Activated naive CD8-positive, alpha-beta T cell treated with anti-CD3 and anti-CD28 coated beads, Interleukin-2, amount 50 U/mL, for 24 hours (primary cell): ENCODE measurements at regions not wholly inside any gene's neighbourhood (a gene's known extent, or its start where the extent isn't known, plus 50 kb on each side); places are given as distances from the start of the nearest gene placed in this dataset.

Experiments
- ATAC-seq: fragments of 150-1000 bp; cut with Tn5 transposase; one replicate; pipeline ENCODE4 v1.10.0; 2021
- DNase-seq: peaks from one replicate; pipeline ENCODE4 v3.0.0; 2021
- H3K27ac Mint-ChIP-seq: one replicate; pipeline ENCODE4 v1.8.0; 2021; ENCODE audit warnings: mild to moderate bottlenecking, mixed read lengths
- H3K27me3 Mint-ChIP-seq: one replicate; pipeline ENCODE4 v1.8.0; 2021; ENCODE audit warnings: mixed read lengths
- H3K36me3 Mint-ChIP-seq: one replicate; pipeline ENCODE4 v1.8.0; 2021; ENCODE audit warnings: low read depth, mixed read lengths
- H3K4me1 Mint-ChIP-seq: one replicate; pipeline ENCODE4 v1.8.0; 2021; ENCODE audit warnings: mixed read lengths
- H3K4me3 Mint-ChIP-seq: one replicate; pipeline ENCODE4 v1.8.0; 2021; ENCODE audit warnings: mild to moderate bottlenecking, moderate library complexity, mixed read lengths
- H3K9me3 Mint-ChIP-seq: one replicate; pipeline ENCODE4 v1.8.0; 2021; ENCODE audit warnings: mixed read lengths

DNA sequence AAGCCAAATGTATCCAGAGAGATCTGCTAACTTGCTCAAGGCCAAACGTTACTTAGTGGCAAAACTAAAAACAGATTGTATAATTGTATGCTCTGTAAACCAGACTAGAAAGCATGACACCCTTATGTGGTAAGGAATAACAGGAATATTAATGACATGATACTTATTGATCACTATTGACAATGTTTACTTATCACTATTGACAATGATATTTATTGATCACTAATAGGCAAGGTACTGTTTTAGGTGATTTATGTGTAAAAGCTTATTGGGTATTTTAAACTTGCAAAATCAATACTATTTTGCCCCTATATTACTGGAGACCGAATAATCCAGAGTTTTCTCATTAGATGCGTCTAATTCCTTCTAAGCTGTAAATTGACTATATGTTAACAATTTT, 985.1 kb downstream of the CDH11 start:
- H3K4me1 Mint-ChIP-seq: no peaks in the 10 kb centered on the region
- peaks cover 18% of the 10 kb centered on the region for H3K9me3 Mint-ChIP-seq
- no peak for ATAC-seq
- no peak overlapping the region for H3K27ac Mint-ChIP-seq
- H3K36me3 Mint-ChIP-seq: no peaks in the 10 kb centered on the region
- H3K4me3 Mint-ChIP-seq: no peak overlapping the region
- no peaks in the 10 kb centered on the region for H3K27me3 Mint-ChIP-seq
- DNase-seq: no peak

DNA sequence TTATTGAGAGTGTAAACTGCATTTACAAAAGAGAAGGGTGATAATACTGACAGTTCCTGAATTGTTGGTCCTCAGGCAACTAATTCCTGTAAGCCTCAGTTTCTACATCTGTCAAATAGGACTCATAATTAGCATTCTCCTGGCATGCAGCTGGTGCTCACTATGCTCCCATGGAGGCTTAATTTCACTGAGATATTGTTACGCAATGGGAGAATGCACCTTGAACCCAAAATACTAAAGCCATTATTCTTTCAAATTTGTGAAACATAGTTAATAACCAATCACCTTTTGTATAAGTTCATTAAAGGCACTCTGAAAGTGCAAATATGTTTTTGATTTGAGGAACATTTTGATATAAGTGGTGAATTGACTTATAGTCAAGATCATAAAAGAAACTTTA, 985.5 kb downstream of the CDH11 start:
- Mint-ChIP-seq H3K27ac (no peak overlapping the region), H3K4me3 (no peak overlapping the region), H3K27me3 (no peaks in the 10 kb centered on the region), H3K9me3 (peaks cover 18% of the 10 kb centered on the region), H3K36me3 (no peaks in the 10 kb centered on the region), H3K4me1 (no peaks in the 10 kb centered on the region)
- DNase-seq (no peak), ATAC-seq (no peak)

DNA sequence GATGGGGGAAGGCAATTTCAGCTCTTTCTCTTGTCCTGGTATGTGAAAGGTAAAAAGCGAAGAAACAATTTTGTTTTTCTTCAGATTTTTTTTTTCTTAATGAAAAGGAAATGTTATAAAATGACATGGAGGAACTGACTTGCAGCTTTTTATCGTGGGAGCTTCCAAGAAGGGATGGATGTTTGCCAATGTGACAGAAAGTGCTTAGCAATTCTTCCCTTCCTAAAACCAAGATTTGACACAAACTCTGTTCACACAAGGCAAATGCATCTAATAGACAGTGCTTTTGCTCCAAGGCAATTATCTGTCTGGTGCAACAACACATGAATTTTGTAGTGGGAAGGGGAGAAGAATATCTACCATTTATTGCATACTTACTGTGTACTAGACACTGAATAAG, 988.5 kb downstream of the CDH11 start:
- Mint-ChIP-seq H3K27ac (no peak overlapping the region), H3K4me3 (no peak overlapping the region), H3K9me3 (peaks cover 18% of the 10 kb centered on the region), H3K4me1 (no peaks in the 10 kb centered on the region), H3K36me3 (no peaks in the 10 kb centered on the region), H3K27me3 (no peaks in the 10 kb centered on the region)
- DNase-seq (no peak), ATAC-seq (no peak)

DNA sequence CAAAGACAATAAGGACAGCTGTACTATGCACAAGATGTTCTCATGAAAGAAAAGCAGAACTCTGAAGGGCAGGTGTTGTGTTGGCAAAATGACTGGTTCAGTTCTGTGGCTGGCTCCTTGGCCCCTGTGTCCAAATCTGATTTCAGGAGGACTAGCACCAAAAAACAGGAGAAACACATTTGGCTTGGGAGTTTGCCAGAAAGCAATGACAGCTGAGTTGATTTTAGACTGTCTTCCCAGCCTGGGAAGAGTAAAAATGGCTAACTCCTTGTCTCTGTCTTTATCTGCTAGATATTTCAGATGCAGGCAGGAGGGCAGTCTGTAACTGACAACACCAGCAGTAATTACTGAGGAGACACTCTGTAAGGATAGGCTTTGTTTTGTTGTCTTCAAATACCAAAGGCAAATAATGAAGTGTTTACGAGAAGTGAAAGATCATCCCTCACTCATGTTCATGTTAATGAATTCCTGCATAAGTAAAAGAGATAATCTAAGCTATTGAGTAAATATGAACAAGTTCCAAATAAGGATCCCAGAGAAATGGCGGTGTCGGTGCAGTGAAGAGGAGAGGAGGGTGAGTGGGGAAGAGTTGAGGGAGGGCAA, 989.0 kb downstream of the CDH11 start:
- Mint-ChIP-seq H3K27me3 (no peaks in the 10 kb centered on the region), H3K4me3 (no peak overlapping the region), H3K4me1 (no peaks in the 10 kb centered on the region), H3K36me3 (no peaks in the 10 kb centered on the region), H3K27ac (no peak overlapping the region), H3K9me3 (peaks cover 18% of the 10 kb centered on the region)
- ATAC-seq: no peak
- DNase-seq: no peak

DNA sequence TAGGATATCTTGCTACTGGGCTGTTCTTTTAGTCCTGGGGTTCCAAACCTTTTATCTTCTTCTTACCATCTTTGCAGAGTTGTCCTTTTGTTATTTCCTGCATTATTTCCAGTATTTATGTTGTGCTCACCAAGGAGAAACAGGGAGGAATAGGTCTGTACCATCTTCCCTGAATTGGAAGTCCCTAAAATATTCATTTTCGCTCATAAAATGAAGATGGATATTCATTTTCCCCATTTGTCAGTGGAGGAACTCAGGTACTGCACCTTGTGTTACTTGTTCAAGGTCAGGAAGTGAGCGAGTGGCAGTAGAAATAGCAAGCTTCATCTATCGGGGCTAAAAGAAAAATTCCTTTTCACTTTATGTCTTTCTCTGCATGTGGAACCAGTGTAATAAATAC, 989.7 kb downstream of the CDH11 start:
- H3K27ac Mint-ChIP-seq: no peak overlapping the region
- H3K36me3 Mint-ChIP-seq: no peaks in the 10 kb centered on the region
- DNase-seq (no peak), ATAC-seq (no peak)
- H3K4me3 Mint-ChIP-seq: no peak overlapping the region
- peaks cover 18% of the 10 kb centered on the region for H3K9me3 Mint-ChIP-seq
- H3K27me3 Mint-ChIP-seq: no peaks in the 10 kb centered on the region
- H3K4me1 Mint-ChIP-seq: no peaks in the 10 kb centered on the region

DNA sequence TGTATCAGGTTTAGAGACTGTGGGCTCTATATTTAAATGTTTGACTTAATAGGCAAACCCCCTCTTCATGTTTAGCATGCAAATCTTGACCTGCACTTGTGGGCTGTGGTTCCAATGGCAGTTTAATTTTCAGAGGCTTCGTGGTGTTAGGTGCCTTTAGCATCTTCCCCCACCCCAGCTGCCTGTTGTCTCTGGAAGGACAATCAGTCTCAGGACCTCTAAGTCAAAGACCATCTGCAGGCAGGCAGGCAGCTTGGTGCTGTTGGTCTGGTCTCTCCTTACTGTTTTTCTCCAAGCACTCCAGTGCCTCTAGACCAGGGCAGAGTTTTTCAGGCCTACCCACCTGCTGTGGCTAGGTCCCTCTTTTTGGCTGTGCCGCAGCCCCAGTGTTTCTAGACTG, 990.4 kb downstream of the CDH11 start:
- H3K27ac Mint-ChIP-seq: no peak overlapping the region
- H3K36me3 Mint-ChIP-seq: no peaks in the 10 kb centered on the region
- ATAC-seq: no peak
- H3K4me3 Mint-ChIP-seq: no peak overlapping the region
- no peak for DNase-seq
- H3K4me1 Mint-ChIP-seq: no peaks in the 10 kb centered on the region
- peaks cover 18% of the 10 kb centered on the region for H3K9me3 Mint-ChIP-seq
- H3K27me3 Mint-ChIP-seq: no peaks in the 10 kb centered on the region

DNA sequence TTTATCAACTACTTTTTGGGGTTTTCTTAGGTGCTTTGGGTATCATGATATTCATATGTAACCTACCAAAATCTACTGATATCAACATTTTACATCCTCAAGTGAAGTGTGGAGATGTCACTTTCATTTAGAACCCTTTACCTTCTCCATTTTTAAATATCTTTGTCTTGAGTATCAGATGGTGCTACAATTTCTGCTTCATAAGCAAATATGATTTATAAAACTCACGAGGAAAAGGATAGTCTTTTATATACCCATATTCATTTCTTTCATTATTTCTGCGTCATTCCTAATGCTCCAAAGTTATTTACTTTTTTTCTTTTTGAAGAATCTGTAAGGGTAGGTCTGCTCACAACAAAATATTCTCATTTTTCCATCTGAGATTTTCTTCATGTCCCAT, 991.7 kb downstream of the CDH11 start:
- Mint-ChIP-seq H3K9me3 (peaks cover 14% of the 10 kb centered on the region), H3K27me3 (no peaks in the 10 kb centered on the region), H3K27ac (no peak overlapping the region), H3K36me3 (no peaks in the 10 kb centered on the region), H3K4me3 (no peak overlapping the region), H3K4me1 (no peaks in the 10 kb centered on the region)
- no peak for ATAC-seq
- no peak for DNase-seq

DNA sequence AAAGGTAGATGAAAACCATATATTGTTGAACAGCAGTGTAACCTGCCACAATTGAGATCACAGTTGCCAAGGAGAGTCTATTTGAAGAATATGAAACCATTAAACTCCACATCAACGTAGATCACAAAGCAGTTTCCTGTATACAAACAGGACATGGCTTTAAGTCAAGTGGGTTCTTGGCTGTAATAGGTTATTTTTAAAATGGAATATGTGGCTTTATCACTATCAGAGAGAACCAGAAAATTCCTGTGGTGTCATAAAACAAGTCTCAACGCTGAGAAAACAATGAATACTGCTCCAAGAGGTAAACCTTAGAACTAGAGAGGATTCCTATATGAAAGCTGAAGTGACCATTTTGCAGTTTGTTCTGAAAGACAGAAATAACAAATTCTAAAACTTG, 999.7 kb downstream of the CDH11 start:
- no peak for ATAC-seq
- H3K27ac Mint-ChIP-seq: no peak overlapping the region
- no peaks in the 10 kb centered on the region for H3K36me3 Mint-ChIP-seq
- no peaks in the 10 kb centered on the region for H3K27me3 Mint-ChIP-seq
- H3K4me3 Mint-ChIP-seq: no peak overlapping the region
- peaks cover 3% of the 10 kb centered on the region for H3K9me3 Mint-ChIP-seq
- H3K4me1 Mint-ChIP-seq: no peaks in the 10 kb centered on the region
- no peak for DNase-seq

DNA sequence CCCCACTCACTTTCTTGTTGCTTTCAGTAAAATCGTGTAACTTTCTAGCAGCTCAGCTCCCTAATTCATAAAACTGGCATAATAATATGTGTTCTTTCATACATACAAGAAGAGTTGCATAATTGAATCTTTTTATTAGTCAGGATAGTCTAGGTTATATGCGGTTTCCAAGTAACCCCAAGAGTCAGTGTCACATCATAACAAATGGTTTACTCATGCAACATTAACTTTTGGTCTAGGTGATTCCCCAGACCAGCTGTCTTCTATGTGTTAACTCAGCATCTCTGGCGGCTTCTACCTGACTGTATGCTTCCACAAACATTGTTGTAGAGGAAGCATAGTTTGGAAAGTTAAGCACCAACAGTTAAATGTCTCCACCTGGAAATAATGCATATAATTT, 1000.4 kb downstream of the CDH11 start:
- no peak for DNase-seq
- no peak overlapping the region for H3K27ac Mint-ChIP-seq
- no peak overlapping the region for H3K4me3 Mint-ChIP-seq
- no peaks in the 10 kb centered on the region for H3K4me1 Mint-ChIP-seq
- no peak for ATAC-seq
- no peaks in the 10 kb centered on the region for H3K27me3 Mint-ChIP-seq
- H3K9me3 Mint-ChIP-seq: peaks cover 3% of the 10 kb centered on the region
- no peaks in the 10 kb centered on the region for H3K36me3 Mint-ChIP-seq

DNA sequence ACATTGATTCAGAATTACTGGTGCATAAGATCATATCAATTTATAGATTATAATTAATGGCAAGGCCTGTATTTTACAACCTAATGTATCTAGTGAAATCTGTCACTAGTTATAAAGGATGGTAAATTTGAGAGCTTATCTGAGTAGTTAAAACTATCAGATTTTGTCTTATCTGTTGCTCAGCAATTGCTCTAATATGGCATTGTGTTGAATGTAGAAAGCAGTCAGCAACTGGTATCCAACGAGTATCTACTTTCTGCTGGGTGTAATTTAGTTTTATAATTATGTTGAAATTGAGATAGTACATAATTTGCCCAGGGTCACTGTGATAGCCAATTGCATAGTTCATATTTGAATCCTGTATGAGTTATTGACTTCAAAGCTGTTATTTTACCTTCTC, 1005.7 kb downstream of the CDH11 start:
- H3K27ac Mint-ChIP-seq: no peak overlapping the region
- DNase-seq: no peak
- no peak overlapping the region for H3K4me3 Mint-ChIP-seq
- no peaks in the 10 kb centered on the region for H3K36me3 Mint-ChIP-seq
- H3K27me3 Mint-ChIP-seq: no peaks in the 10 kb centered on the region
- H3K9me3 Mint-ChIP-seq: peaks cover 3% of the 10 kb centered on the region
- no peak for ATAC-seq
- H3K4me1 Mint-ChIP-seq: no peaks in the 10 kb centered on the region

DNA sequence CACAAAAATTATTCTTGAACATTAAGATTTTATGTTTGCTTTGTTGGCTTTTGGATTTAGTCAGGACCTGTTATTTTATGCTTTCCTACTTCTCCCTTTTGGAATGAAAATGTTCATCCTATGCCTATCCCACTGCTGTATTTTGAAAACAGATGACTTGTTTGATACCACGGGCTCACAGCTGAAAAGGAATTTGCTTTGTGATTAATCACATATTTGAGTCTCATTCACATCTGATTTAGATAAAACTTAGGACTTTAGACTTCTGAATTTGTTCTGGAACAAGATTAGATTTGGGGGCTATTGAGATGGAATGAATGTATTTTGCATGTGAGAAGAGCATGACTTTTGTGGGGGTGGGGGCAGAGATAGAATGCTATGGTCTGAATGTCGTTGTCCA, 1012.6 kb downstream of the CDH11 start:
- no peak for ATAC-seq
- DNase-seq: no peak
- Mint-ChIP-seq H3K4me1 (no peaks in the 10 kb centered on the region), H3K27me3 (no peaks in the 10 kb centered on the region), H3K27ac (no peak overlapping the region), H3K4me3 (no peak overlapping the region), H3K36me3 (no peaks in the 10 kb centered on the region), H3K9me3 (peaks cover 12% of the 10 kb centered on the region)

DNA sequence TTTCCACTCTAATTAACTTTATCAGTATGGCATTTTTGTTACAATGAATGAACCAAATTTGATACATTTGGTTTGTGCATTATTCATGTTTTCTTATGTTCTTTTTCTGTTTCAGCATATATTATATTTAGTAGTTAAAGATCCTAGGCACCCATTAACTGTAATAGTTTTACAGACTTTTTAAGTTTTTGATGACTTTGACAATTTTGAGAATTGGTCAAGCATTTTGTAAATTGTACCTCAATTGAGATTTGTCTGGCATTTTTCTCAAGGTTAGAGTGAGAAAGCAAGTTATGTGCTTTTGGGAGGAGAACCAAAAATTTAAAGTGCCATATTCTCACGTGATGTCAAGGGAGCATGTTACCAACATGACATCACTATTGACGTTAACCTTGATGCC, 1019.2 kb downstream of the CDH11 start:
- no peak overlapping the region for H3K4me3 Mint-ChIP-seq
- ATAC-seq: no peak
- no peaks in the 10 kb centered on the region for H3K36me3 Mint-ChIP-seq
- no peak overlapping the region for H3K27ac Mint-ChIP-seq
- DNase-seq: no peak
- no peaks in the 10 kb centered on the region for H3K4me1 Mint-ChIP-seq
- peaks cover 8% of the 10 kb centered on the region for H3K9me3 Mint-ChIP-seq
- no peaks in the 10 kb centered on the region for H3K27me3 Mint-ChIP-seq

DNA sequence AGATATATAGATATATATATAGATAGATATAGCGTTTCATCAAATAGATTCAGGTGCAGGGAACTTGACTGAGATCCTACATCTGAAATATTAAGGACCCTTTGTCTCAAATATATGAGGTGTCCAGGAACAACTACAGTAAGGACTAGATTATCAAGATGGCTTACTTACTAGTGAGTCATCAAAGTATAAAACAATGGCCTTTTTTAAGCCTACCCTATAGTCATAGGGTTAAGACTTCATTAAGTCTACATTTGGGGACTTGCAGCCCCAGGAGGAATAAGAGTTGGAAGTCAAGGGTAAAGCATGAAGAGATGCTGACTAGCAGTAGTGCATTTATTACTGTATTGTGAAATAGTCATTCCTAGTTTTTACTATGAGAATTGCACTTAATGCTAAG, 1023.4 kb downstream of the CDH11 start:
- no peaks in the 10 kb centered on the region for H3K36me3 Mint-ChIP-seq
- H3K4me1 Mint-ChIP-seq: no peaks in the 10 kb centered on the region
- no peak overlapping the region for H3K4me3 Mint-ChIP-seq
- no peak for DNase-seq
- ATAC-seq: no peak
- H3K27me3 Mint-ChIP-seq: no peaks in the 10 kb centered on the region
- peaks cover 15% of the 10 kb centered on the region for H3K9me3 Mint-ChIP-seq
- H3K27ac Mint-ChIP-seq: no peak overlapping the region

DNA sequence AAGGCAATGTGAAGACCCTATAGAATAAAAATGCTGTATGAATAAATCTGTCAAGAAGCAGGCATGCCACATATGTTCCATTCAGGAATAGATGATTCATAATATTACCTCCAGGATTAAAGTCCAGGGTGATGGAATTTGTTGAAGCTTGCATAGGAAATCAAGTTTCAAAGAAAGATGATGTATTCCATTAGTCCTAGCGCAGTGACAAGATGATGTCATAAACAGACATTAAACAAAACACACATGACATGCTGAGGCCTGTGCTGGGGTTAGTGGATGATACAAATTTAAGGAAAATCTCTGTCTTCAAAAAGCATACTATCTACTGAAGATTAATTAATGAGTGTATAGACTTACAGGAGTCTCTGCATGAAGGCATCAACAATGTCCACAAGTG, 1025.2 kb downstream of the CDH11 start:
- no peak overlapping the region for H3K27ac Mint-ChIP-seq
- peaks cover 18% of the 10 kb centered on the region for H3K9me3 Mint-ChIP-seq
- DNase-seq (no peak), ATAC-seq (no peak)
- no peaks in the 10 kb centered on the region for H3K27me3 Mint-ChIP-seq
- no peaks in the 10 kb centered on the region for H3K36me3 Mint-ChIP-seq
- H3K4me3 Mint-ChIP-seq: no peak overlapping the region
- no peaks in the 10 kb centered on the region for H3K4me1 Mint-ChIP-seq

DNA sequence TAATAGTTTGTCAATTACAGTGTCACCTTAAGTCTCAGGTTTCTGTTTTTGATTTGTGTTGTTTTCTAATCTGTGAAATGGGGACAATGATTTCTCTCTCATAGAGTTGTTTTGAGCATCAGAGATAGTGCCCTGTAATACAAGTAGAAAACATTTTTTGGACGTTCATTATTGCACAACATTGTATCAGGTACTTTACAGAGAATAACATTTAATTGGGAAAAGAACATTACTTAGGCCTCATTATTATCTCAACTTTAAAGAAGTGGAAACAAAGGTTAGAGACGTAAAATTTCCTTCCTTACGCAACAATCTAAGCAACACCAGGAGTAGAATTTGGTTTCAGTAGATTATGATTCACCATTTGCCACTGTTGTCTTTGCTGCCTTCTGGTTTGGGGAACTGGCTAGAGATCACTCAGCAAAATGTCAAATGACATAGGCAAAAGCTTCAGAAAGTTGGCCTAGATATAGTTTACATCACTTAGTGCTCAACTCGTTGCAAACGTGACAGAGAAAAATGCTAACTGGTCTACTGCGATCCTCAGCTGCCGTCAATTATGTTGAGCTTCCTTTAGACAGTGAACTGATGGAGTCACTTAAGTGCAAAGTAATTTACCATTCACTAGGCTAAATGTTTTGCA, 1026.8 kb downstream of the CDH11 start:
- DNase-seq (no peak), ATAC-seq (no peak)
- H3K36me3 Mint-ChIP-seq: no peaks in the 10 kb centered on the region
- no peaks in the 10 kb centered on the region for H3K4me1 Mint-ChIP-seq
- H3K27me3 Mint-ChIP-seq: no peaks in the 10 kb centered on the region
- peaks cover 19% of the 10 kb centered on the region for H3K9me3 Mint-ChIP-seq
- no peak overlapping the region for H3K27ac Mint-ChIP-seq
- H3K4me3 Mint-ChIP-seq: no peak overlapping the region
